ENCODE measurements at regions not wholly inside any gene's neighbourhood (a gene's known extent, or its start where the extent isn't known, plus 50 kb on each side); places are given as distances from the start of the nearest gene placed in this dataset.
"Not testable (repeated sequence)": the region's sequence is repeated elsewhere in the genome, so short reads cannot be mapped to it uniquely, and the experiment has no call there.

- H3K4me1 Mint-ChIP-seq = no peaks in the 10 kb centered on the region
- H3K27ac Mint-ChIP-seq = no peak overlapping the region
- peaks cover 0 to 11% (median 5%) of the 10 kb centered on the region in 3 donors for H3K9me3 Mint-ChIP-seq
- H3K27me3 Mint-ChIP-seq = no peaks in the 10 kb centered on the region
- no peaks in the 10 kb centered on the region for H3K36me3 Mint-ChIP-seq
- no peak overlapping the region for H3K4me3 Mint-ChIP-seq
Measured at GRCh38 chr4:135966936-135967335, 1565.4 kb downstream of the PCDH18 start.

- Mint-ChIP-seq H3K36me3 (no peaks in the 10 kb centered on the region), H3K4me3 (no peak overlapping the region), H3K9me3 (peaks cover 0 to 20% (median 5%) of the 10 kb centered on the region in 3 donors), H3K27ac (no peak overlapping the region), H3K27me3 (no peaks in the 10 kb centered on the region), H3K4me1 (no peaks in the 10 kb centered on the region)
Measured at GRCh38 chr4:135963009-135963408, 1569.3 kb downstream of the PCDH18 start.

GRCh38 chr4:135949931-135950330 is 1582.4 kb downstream of the PCDH18 start:
- Mint-ChIP-seq H3K9me3 (peaks cover 0 to 2% (median 0%) of the 10 kb centered on the region in 3 donors), H3K27me3 (no peaks in the 10 kb centered on the region), H3K36me3 (no peaks in the 10 kb centered on the region), H3K27ac (no peak overlapping the region), H3K4me1 (no peaks in the 10 kb centered on the region), H3K4me3 (no peak overlapping the region)

- H3K4me1 Mint-ChIP-seq = no peaks in the 10 kb centered on the region
- no peaks in the 10 kb centered on the region for H3K27me3 Mint-ChIP-seq
- H3K9me3 Mint-ChIP-seq = peaks cover 0 to 2% (median 0%) of the 10 kb centered on the region in 3 donors
- H3K27ac Mint-ChIP-seq = no peak overlapping the region
- H3K4me3 Mint-ChIP-seq = no peak overlapping the region
- no peaks in the 10 kb centered on the region for H3K36me3 Mint-ChIP-seq
Measured at GRCh38 chr4:135948797-135949196, 1583.5 kb downstream of the PCDH18 start.

- no peak overlapping the region for H3K4me3 Mint-ChIP-seq
- H3K36me3 Mint-ChIP-seq = no peaks in the 10 kb centered on the region
- peaks cover 0 to 1% (median 0%) of the 10 kb centered on the region in 3 donors for H3K9me3 Mint-ChIP-seq
- H3K4me1 Mint-ChIP-seq = no peaks in the 10 kb centered on the region
- H3K27me3 Mint-ChIP-seq = no peaks in the 10 kb centered on the region
- no peak overlapping the region for H3K27ac Mint-ChIP-seq
Measured at GRCh38 chr4:135941671-135942070, 1590.6 kb downstream of the PCDH18 start.

GRCh38 chr4:135934026-135934425 is 1598.3 kb downstream of the PCDH18 start:
- Mint-ChIP-seq H3K4me1 (no peaks in the 10 kb centered on the region), H3K36me3 (no peaks in the 10 kb centered on the region), H3K4me3 (no peak overlapping the region), H3K27me3 (no peaks in the 10 kb centered on the region), H3K9me3 (peaks cover 0 to 8% (median 2%) of the 10 kb centered on the region in 3 donors), H3K27ac (no peak overlapping the region)

- H3K27me3 Mint-ChIP-seq = no peaks in the 10 kb centered on the region
- H3K27ac Mint-ChIP-seq = no peak overlapping the region
- no peak overlapping the region for H3K4me3 Mint-ChIP-seq
- peaks cover 2 to 8% (median 2%) of the 10 kb centered on the region in 3 donors for H3K9me3 Mint-ChIP-seq
- H3K4me1 Mint-ChIP-seq = no peaks in the 10 kb centered on the region
- no peaks in the 10 kb centered on the region for H3K36me3 Mint-ChIP-seq
Measured at GRCh38 chr4:135927651-135928050, 1604.6 kb downstream of the PCDH18 start.

GRCh38 chr4:135921081-135921480 is 1611.2 kb downstream of the PCDH18 start:
- H3K36me3 Mint-ChIP-seq = no peaks in the 10 kb centered on the region
- H3K4me3 Mint-ChIP-seq = no peak overlapping the region
- no peaks in the 10 kb centered on the region for H3K27me3 Mint-ChIP-seq
- peaks cover 0 to 2% (median 0%) of the 10 kb centered on the region in 3 donors for H3K9me3 Mint-ChIP-seq
- no peak overlapping the region for H3K27ac Mint-ChIP-seq
- H3K4me1 Mint-ChIP-seq = no peaks in the 10 kb centered on the region

- H3K4me3 Mint-ChIP-seq = no peak overlapping the region
- no peaks in the 10 kb centered on the region for H3K9me3 Mint-ChIP-seq
- no peaks in the 10 kb centered on the region for H3K27me3 Mint-ChIP-seq
- H3K36me3 Mint-ChIP-seq = no peaks in the 10 kb centered on the region
- no peaks in the 10 kb centered on the region for H3K4me1 Mint-ChIP-seq
- H3K27ac Mint-ChIP-seq = no peak overlapping the region
Measured at GRCh38 chr4:135917011-135917410, 1615.3 kb downstream of the PCDH18 start.

- H3K9me3 Mint-ChIP-seq = peaks cover 5 to 19% (median 5%) of the 10 kb centered on the region in 3 donors
- no peaks in the 10 kb centered on the region for H3K27me3 Mint-ChIP-seq
- H3K36me3 Mint-ChIP-seq = no peaks in the 10 kb centered on the region
- no peak overlapping the region for H3K27ac Mint-ChIP-seq
- no peak overlapping the region for H3K4me3 Mint-ChIP-seq
- no peaks in the 10 kb centered on the region for H3K4me1 Mint-ChIP-seq
Measured at GRCh38 chr4:135900956-135901355, 1631.3 kb downstream of the PCDH18 start.

- not testable (repeated sequence) for H3K27me3 Mint-ChIP-seq, H3K27ac Mint-ChIP-seq, H3K36me3 Mint-ChIP-seq, H3K4me3 Mint-ChIP-seq, H3K9me3 Mint-ChIP-seq, H3K4me1 Mint-ChIP-seq
Measured at GRCh38 chr4:135864304-135864703, 1662.7 kb upstream of the PABPC4L start.

- Mint-ChIP-seq H3K4me1 (no peaks in the 10 kb centered on the region), H3K4me3 (no peak overlapping the region), H3K9me3 (peaks cover 2 to 6% (median 5%) of the 10 kb centered on the region in 3 donors), H3K27me3 (no peaks in the 10 kb centered on the region), H3K36me3 (no peaks in the 10 kb centered on the region), H3K27ac (no peak overlapping the region)
Measured at GRCh38 chr4:135840781-135841180, 1639.2 kb upstream of the PABPC4L start.

- Mint-ChIP-seq H3K4me1 (no peaks in the 10 kb centered on the region), H3K36me3 (no peaks in the 10 kb centered on the region), H3K9me3 (peaks cover 2 to 6% (median 5%) of the 10 kb centered on the region in 3 donors), H3K4me3 (no peak overlapping the region), H3K27ac (no peak overlapping the region), H3K27me3 (no peaks in the 10 kb centered on the region)
Measured at GRCh38 chr4:135839712-135840111, 1638.1 kb upstream of the PABPC4L start.

- H3K36me3 Mint-ChIP-seq = no peaks in the 10 kb centered on the region
- H3K4me1 Mint-ChIP-seq = no peaks in the 10 kb centered on the region
- no peaks in the 10 kb centered on the region for H3K27me3 Mint-ChIP-seq
- H3K4me3 Mint-ChIP-seq = no peak overlapping the region
- H3K9me3 Mint-ChIP-seq = peaks cover 2 to 6% (median 3%) of the 10 kb centered on the region in 3 donors
- no peak overlapping the region for H3K27ac Mint-ChIP-seq
Measured at GRCh38 chr4:135838889-135839288, 1637.3 kb upstream of the PABPC4L start.

- H3K9me3 Mint-ChIP-seq = peaks cover 2 to 6% (median 3%) of the 10 kb centered on the region in 3 donors
- H3K27me3 Mint-ChIP-seq = no peaks in the 10 kb centered on the region
- H3K4me3 Mint-ChIP-seq = no peak overlapping the region
- H3K36me3 Mint-ChIP-seq = no peaks in the 10 kb centered on the region
- H3K27ac Mint-ChIP-seq = no peak overlapping the region
- peaks cover 0 to 2% (median 0%) of the 10 kb centered on the region in 3 donors for H3K4me1 Mint-ChIP-seq
Measured at GRCh38 chr4:135834471-135834870, 1632.9 kb upstream of the PABPC4L start.

- H3K4me1 Mint-ChIP-seq = peaks cover 0 to 2% (median 0%) of the 10 kb centered on the region in 3 donors
- H3K36me3 Mint-ChIP-seq = no peaks in the 10 kb centered on the region
- no peak overlapping the region for H3K4me3 Mint-ChIP-seq
- H3K27me3 Mint-ChIP-seq = no peaks in the 10 kb centered on the region
- no peak overlapping the region for H3K27ac Mint-ChIP-seq
- H3K9me3 Mint-ChIP-seq = peaks cover 2 to 6% (median 3%) of the 10 kb centered on the region in 3 donors
Measured at GRCh38 chr4:135833529-135833928, 1631.9 kb upstream of the PABPC4L start.
